Transverse colon (tissue), 4 donors: ENCODE measurements at regions not wholly inside any gene's neighbourhood (a gene's known extent, or its start where the extent isn't known, plus 50 kb on each side); places are given as distances from the start of the nearest gene placed in this dataset.

Experiments
- CTCF ChIP-seq, 5 experiments: fragments of 200-600 bp in 3 of 5; fragments of 450-650 bp in 2 of 5; sonication (generic) in 3 of 5; IDR thresholded peaks; 1 replicate in 2 of 5; 2 replicates in 3 of 5; pipeline ENCODE4 v1.5.1; 2016 to 2017; ENCODE audit warnings: antibody characterized with exemption in 5 of 5, inconsistent platforms in 3 of 5, mild to moderate bottlenecking in 2 of 5, moderate library complexity in 1 of 5
- POLR2A ChIP-seq: fragments of 450-650 bp; IDR thresholded peaks from one replicate; pipeline ENCODE4 v1.6.1; 2016; ENCODE audit warnings: antibody characterized with exemption, mild to moderate bottlenecking, moderate library complexity
- POLR2AphosphoS5 ChIP-seq, 3 donors: sonication (generic); formaldehyde crosslinking; IDR thresholded peaks; one replicate each; pipeline ENCODE4 v1.6.1; 2016; ENCODE audit warnings: antibody characterized with exemption in 3 of 3

GRCh38 chr20:54759589-54759988, 284.2 kb downstream of the DOK5 start:
- TF ChIP-seq CTCF (IDR thresholded peaks at IDR 0.05): no peak
- no peak for TF ChIP-seq POLR2AphosphoS5 (IDR thresholded peaks at IDR 0.05)
- TF ChIP-seq POLR2A: no peak
